Natural killer cell (primary cell): ENCODE measurements at regions not wholly inside any gene's neighbourhood (a gene's known extent, or its start where the extent isn't known, plus 50 kb on each side); places are given as distances from the start of the nearest gene placed in this dataset.

Experiments used
- ATAC-seq, 3 donors: fragments of 150-1000 bp in 2 of 3; fragments of 200-7000 bp in 1 of 3; cut with Tn5 transposase; 1 replicate in 1 of 3; 2 replicates in 2 of 3; pipeline ENCODE4 v1.10.0; 2021; ENCODE audit warnings: mild to moderate bottlenecking in 2 of 3, moderate library complexity in 2 of 3
- DNase-seq, 2 donors: peaks; one replicate each; pipeline versions ENCODE4 v3.0.0 to v3.0.0-alpha.2; 2013 to 2021; ENCODE audit warnings: mixed read lengths in 1 of 2
- H3K27ac ChIP-seq: one replicate; pipeline ENCODE4 v1.5.1; 2013; ENCODE audit warnings: mild to moderate bottlenecking, low read length
- H3K27me3 ChIP-seq: one replicate; pipeline ENCODE4 v1.6.1; 2013; ENCODE audit warnings: low read length; ENCODE audit not compliant: control insufficient read depth, insufficient read depth
- H3K36me3 ChIP-seq: one replicate; pipeline ENCODE4 v1.6.1; 2013; ENCODE audit warnings: low read length; ENCODE audit not compliant: control insufficient read depth, insufficient read depth
- H3K4me1 ChIP-seq: one replicate; pipeline ENCODE4 v1.6.1; 2013; ENCODE audit warnings: low read length; ENCODE audit not compliant: control insufficient read depth, insufficient read depth
- H3K4me3 ChIP-seq: one replicate; pipeline ENCODE4 v1.5.1; 2013; ENCODE audit warnings: low read length
- H3K9me3 ChIP-seq: one replicate; pipeline ENCODE4 v1.6.1; 2013; ENCODE audit warnings: low read length; ENCODE audit not compliant: control insufficient read depth, insufficient read depth
- H3K27ac Mint-ChIP-seq, 2 donors: one replicate each; pipeline ENCODE4 v1.8.0; 2022; ENCODE audit warnings: mild to moderate bottlenecking in 2 of 2, mixed read lengths in 2 of 2, moderate library complexity in 1 of 2
- H3K27me3 Mint-ChIP-seq, 2 donors: one replicate each; pipeline ENCODE4 v1.8.0; 2022; ENCODE audit warnings: low read depth in 2 of 2, mixed read lengths in 2 of 2
- H3K36me3 Mint-ChIP-seq: one replicate; pipeline ENCODE4 v1.8.0; 2022; ENCODE audit warnings: mixed read lengths
- H3K4me1 Mint-ChIP-seq, 2 donors: one replicate each; pipeline ENCODE4 v1.8.0; 2022; ENCODE audit warnings: mixed read lengths in 2 of 2
- H3K4me3 Mint-ChIP-seq: one replicate; pipeline ENCODE4 v1.8.0; 2022; ENCODE audit warnings: mild to moderate bottlenecking, moderate library complexity, mixed read lengths
- H3K9me3 Mint-ChIP-seq, 2 donors: one replicate each; pipeline ENCODE4 v1.8.0; 2022; ENCODE audit warnings: mixed read lengths in 2 of 2
- WGBS: methylation state at CpG from one replicate; pipeline ENCODE4 v1.1.7; 2013; ENCODE audit warnings: missing lambda C conversion rate; ENCODE audit not compliant: insufficient coverage; 5-methylcytosine and 5-hydroxymethylcytosine counted together
- intact Hi-C: fragments of 100-400 bp; cut with micrococcal nuclease; formaldehyde crosslinking; loops from one replicate; pipeline ENCODE4 v1.14.2; 2022
- TF ChIP-seq, protein P1 (sequence below): fragments of 200-600 bp; IDR thresholded peaks from one replicate; pipeline ENCODE4 v1.8.0; 2022; ENCODE audit warnings: antibody characterized with exemption

DNA sequence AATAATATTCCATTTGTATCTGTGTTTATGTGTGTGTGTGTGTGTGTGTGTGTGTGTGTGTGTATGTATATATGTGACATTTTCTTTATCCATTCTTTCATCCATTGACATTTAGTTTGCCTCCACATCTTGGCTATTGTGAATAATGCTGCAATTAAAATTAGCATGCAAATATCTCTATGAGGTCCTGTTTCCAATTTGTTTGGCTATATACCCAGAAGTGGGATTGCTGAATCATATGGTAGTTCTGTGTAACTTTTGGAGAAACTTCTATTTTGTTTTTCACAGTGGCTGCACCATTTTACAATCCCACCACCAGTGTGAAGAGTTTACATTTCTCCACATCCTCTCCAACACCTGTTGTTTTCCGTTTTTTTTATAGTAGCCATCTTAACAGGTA, 53.1 kb downstream of the CH25H start:
- intact Hi-C loops = no loop called here
- H3K27ac ChIP-seq = no peak overlapping the region
- H3K9me3 Mint-ChIP-seq = no peaks in the 10 kb centered on the region
- peaks cover 3% of the 10 kb centered on the region for H3K27me3 ChIP-seq
- H3K4me3 Mint-ChIP-seq = no peak overlapping the region
- H3K27me3 Mint-ChIP-seq = peaks cover 16 to 39% of the 10 kb centered on the region in 2 donors
- H3K9me3 ChIP-seq = no peaks in the 10 kb centered on the region
- no peaks in the 10 kb centered on the region for H3K4me1 Mint-ChIP-seq
- ATAC-seq (no peak), DNase-seq (no peak)
- TF ChIP-seq, protein P1, sequence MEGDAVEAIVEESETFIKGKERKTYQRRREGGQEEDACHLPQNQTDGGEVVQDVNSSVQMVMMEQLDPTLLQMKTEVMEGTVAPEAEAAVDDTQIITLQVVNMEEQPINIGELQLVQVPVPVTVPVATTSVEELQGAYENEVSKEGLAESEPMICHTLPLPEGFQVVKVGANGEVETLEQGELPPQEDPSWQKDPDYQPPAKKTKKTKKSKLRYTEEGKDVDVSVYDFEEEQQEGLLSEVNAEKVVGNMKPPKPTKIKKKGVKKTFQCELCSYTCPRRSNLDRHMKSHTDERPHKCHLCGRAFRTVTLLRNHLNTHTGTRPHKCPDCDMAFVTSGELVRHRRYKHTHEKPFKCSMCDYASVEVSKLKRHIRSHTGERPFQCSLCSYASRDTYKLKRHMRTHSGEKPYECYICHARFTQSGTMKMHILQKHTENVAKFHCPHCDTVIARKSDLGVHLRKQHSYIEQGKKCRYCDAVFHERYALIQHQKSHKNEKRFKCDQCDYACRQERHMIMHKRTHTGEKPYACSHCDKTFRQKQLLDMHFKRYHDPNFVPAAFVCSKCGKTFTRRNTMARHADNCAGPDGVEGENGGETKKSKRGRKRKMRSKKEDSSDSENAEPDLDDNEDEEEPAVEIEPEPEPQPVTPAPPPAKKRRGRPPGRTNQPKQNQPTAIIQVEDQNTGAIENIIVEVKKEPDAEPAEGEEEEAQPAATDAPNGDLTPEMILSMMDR = no peak
- H3K4me3 ChIP-seq = no peak overlapping the region
- H3K4me1 ChIP-seq = peaks cover 4% of the 10 kb centered on the region
- WGBS = no CpG with 5 or more reads among the region's 1 CpG
- no peaks in the 10 kb centered on the region for H3K36me3 ChIP-seq
- H3K36me3 Mint-ChIP-seq = no peaks in the 10 kb centered on the region
- H3K27ac Mint-ChIP-seq = no peak overlapping the region

DNA sequence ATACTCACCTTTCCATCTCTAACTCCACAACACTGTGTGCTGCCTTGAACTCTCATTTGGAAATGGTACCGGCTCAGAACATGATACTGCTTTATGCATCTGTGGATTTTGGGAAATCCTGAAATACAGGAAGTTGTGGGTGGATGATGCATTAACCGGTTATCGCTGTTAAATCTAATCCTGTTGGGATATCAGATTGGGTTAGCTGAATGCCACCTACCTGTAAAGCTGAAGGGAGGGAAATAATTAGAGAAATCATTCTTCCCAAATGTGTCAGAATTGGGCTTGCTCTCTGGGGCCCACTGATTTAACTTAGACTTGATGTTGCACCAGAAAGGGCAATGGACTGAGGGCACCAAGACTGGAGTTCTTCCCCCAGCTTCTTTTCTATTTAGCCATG, 54.0 kb downstream of the CH25H start:
- 97% methylated on average over 3 of the region's 3 CpGs for WGBS
- ATAC-seq (no peak), DNase-seq (no peak)
- no peak overlapping the region for H3K27ac ChIP-seq
- H3K36me3 ChIP-seq = no peaks in the 10 kb centered on the region
- Mint-ChIP-seq H3K27ac (no peak overlapping the region), H3K4me1 (no peaks in the 10 kb centered on the region), H3K27me3 (peaks cover 14 to 39% of the 10 kb centered on the region in 2 donors), H3K9me3 (no peaks in the 10 kb centered on the region), H3K36me3 (no peaks in the 10 kb centered on the region), H3K4me3 (no peak overlapping the region)
- no peak overlapping the region for H3K4me3 ChIP-seq
- H3K9me3 ChIP-seq = no peaks in the 10 kb centered on the region
- intact Hi-C loops = no loop called here
- H3K4me1 ChIP-seq = peaks cover 4% of the 10 kb centered on the region
- peaks cover 3% of the 10 kb centered on the region for H3K27me3 ChIP-seq
- TF ChIP-seq, protein P1 = no peak

DNA sequence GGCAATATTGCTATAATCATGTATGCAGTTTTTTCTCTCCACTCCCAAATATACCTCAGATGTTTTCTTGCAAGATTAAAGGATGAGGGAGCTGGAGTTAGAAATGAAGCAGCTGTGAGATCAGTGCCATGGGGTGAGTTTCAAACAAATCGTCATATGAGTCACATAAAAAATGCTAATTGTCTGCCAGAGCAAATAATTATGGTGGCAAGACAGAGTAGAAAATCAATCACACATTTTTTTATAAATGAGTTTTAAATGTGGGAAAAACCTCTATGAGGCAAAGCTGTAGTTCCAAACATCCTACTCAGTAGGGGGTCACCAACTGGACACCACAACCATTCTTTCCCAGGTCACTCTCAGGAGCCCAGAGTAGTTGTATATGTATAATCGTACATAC, 55.3 kb downstream of the CH25H start:
- intact Hi-C loops = no loop called here
- H3K36me3 Mint-ChIP-seq = no peaks in the 10 kb centered on the region
- 94% methylated on average over 2 of the region's 2 CpGs for WGBS
- peaks cover 11 to 39% of the 10 kb centered on the region in 2 donors for H3K27me3 Mint-ChIP-seq
- H3K9me3 Mint-ChIP-seq = no peaks in the 10 kb centered on the region
- H3K27ac Mint-ChIP-seq = no peak overlapping the region
- H3K4me1 ChIP-seq = peaks cover 4% of the 10 kb centered on the region
- ATAC-seq (no peak), DNase-seq (no peak)
- TF ChIP-seq, protein P1 = no peak
- H3K27ac ChIP-seq = no peak overlapping the region
- no peak overlapping the region for H3K4me3 Mint-ChIP-seq
- H3K4me1 Mint-ChIP-seq = no peaks in the 10 kb centered on the region
- H3K27me3 ChIP-seq = peaks cover 3% of the 10 kb centered on the region
- no peaks in the 10 kb centered on the region for H3K36me3 ChIP-seq
- no peaks in the 10 kb centered on the region for H3K9me3 ChIP-seq
- H3K4me3 ChIP-seq = no peak overlapping the region

DNA sequence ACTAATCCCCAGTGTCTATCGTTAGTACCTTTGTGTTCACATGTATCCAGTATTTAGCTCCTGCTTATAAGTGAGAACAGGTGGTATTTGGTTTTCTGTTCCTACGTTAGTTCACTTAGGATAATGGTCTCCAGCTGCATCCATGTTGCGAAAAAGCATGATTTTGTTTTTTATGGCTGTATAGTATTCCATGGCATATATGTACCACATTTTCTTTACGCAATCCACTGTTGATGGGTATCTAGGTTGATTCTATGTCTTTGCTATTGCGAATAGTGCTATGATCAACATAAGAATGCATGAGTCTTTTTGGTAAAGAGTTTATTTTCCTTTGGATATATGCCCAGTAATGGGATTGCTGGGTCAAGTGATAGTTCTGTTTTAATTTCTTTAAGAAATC, 59.1 kb downstream of the CH25H start:
- H3K4me1 Mint-ChIP-seq = no peaks in the 10 kb centered on the region
- H3K27ac ChIP-seq = no peak overlapping the region
- intact Hi-C loops = no loop called here
- H3K27me3 ChIP-seq = peaks cover 3% of the 10 kb centered on the region
- H3K9me3 ChIP-seq = no peaks in the 10 kb centered on the region
- no peak overlapping the region for H3K4me3 ChIP-seq
- ATAC-seq = no peak
- H3K4me1 ChIP-seq = no peaks in the 10 kb centered on the region
- no peaks in the 10 kb centered on the region for H3K36me3 ChIP-seq
- H3K4me3 Mint-ChIP-seq = no peak overlapping the region
- no peaks in the 10 kb centered on the region for H3K9me3 Mint-ChIP-seq
- 92% methylated on average over 3 of the region's 5 CpGs for WGBS
- H3K27me3 Mint-ChIP-seq = peaks cover 4 to 10% of the 10 kb centered on the region in 2 donors
- TF ChIP-seq, protein P1 = no peak
- DNase-seq = no peak
- no peak overlapping the region for H3K27ac Mint-ChIP-seq
- no peaks in the 10 kb centered on the region for H3K36me3 Mint-ChIP-seq
